ENCODE measurements at regions not wholly inside any gene's neighbourhood (a gene's known extent, or its start where the extent isn't known, plus 50 kb on each side); places are given as distances from the start of the nearest gene placed in this dataset.

- no peak for TF ChIP-seq CTCF (IDR thresholded peaks at IDR 0.05)
- TF ChIP-seq POLR2A (IDR thresholded peaks at IDR 0.05), result no peak
Measured at GRCh38 chrX:19237901-19238300, 105.8 kb upstream of the PDHA1 start.

All from lower leg skin (tissue), 3 donors.